ENCODE measurements at regions not wholly inside any gene's neighbourhood (a gene's known extent, or its start where the extent isn't known, plus 50 kb on each side); places are given as distances from the start of the nearest gene placed in this dataset.

- TF ChIP-seq CTCF (IDR thresholded peaks at IDR 0.05): no peak
- no peak for TF ChIP-seq EZH2 (IDR thresholded peaks at IDR 0.05)
Measured at GRCh38 chr5:82861701-82862100, 215.5 kb downstream of the TMEM167A start.
